Osteoblast (primary cell): ENCODE measurements at regions not wholly inside any gene's neighbourhood (a gene's known extent, or its start where the extent isn't known, plus 50 kb on each side); places are given as distances from the start of the nearest gene placed in this dataset.

Experiments used
- DNase-seq: peaks from one replicate; pipeline ENCODE4 v3.0.0; 2011; ENCODE audit warnings: low spot score, mixed read lengths; ENCODE audit not compliant: insufficient read length; ENCODE audit errors: missing footprints
- H2AFZ ChIP-seq: 2 replicates; pipeline ENCODE4 v1.6.0; 2011; ENCODE audit warnings: mild to moderate bottlenecking, low read length
- H3K27ac ChIP-seq: 2 replicates; pipeline ENCODE4 v1.5.1; 2011; ENCODE audit warnings: mild to moderate bottlenecking, low read depth, low read length, moderate library complexity
- H3K27me3 ChIP-seq: 2 replicates; pipeline ENCODE4 v1.6.0; 2012; ENCODE audit warnings: mild to moderate bottlenecking, control low read depth, inconsistent platforms, low read length, moderate library complexity; ENCODE audit not compliant: insufficient read depth
- H3K36me3 ChIP-seq: 2 replicates; pipeline ENCODE4 v1.5.1; 2011; ENCODE audit warnings: mild to moderate bottlenecking, low read length, control low read depth, moderate library complexity; ENCODE audit not compliant: insufficient read depth
- H3K4me1 ChIP-seq: 2 replicates; pipeline ENCODE4 v1.5.1; 2011; ENCODE audit warnings: mild to moderate bottlenecking, low read length, control low read depth, moderate library complexity; ENCODE audit not compliant: insufficient read depth
- H3K4me2 ChIP-seq: 2 replicates; pipeline ENCODE4 v1.6.0; 2011; ENCODE audit warnings: mild to moderate bottlenecking, low read length; ENCODE audit not compliant: insufficient read depth
- H3K4me3 ChIP-seq: fragments of 200-600 bp; sonication (generic); 3 replicates; pipeline ENCODE4 v1.5.1; 2012; ENCODE audit warnings: mild to moderate bottlenecking, low read length, inconsistent platforms; ENCODE audit not compliant: insufficient read depth
- H3K79me2 ChIP-seq: 2 replicates; pipeline ENCODE4 v1.6.0; 2012; ENCODE audit warnings: mild to moderate bottlenecking, low read length, control low read depth, inconsistent platforms; ENCODE audit not compliant: insufficient read depth
- H3K9me3 ChIP-seq: 2 replicates; pipeline ENCODE4 v1.5.1; 2011; ENCODE audit warnings: low read depth, low read length, control low read depth
- H4K20me1 ChIP-seq: 2 replicates; pipeline ENCODE4 v1.6.0; 2012; ENCODE audit warnings: mild to moderate bottlenecking, low read length, control low read depth; ENCODE audit not compliant: insufficient read depth
- CTCF ChIP-seq: IDR thresholded peaks from 2 replicates; pipeline ENCODE4 v1.5.1; 2011; ENCODE audit warnings: mild to moderate bottlenecking, low read depth, low read length, moderate library complexity; ENCODE audit errors: extremely low read depth

- Histone ChIP-seq H3K4me3 (no peak overlapping the region), H3K27ac (no peak overlapping the region), H3K79me2 (no peaks in the 10 kb centered on the region), H3K9me3 (no peaks in the 10 kb centered on the region), H3K4me2 (no peak overlapping the region), H2AFZ (no peak overlapping the region), H4K20me1 (no peaks in the 10 kb centered on the region), H3K4me1 (no peaks in the 10 kb centered on the region), H3K27me3 (no peaks in the 10 kb centered on the region), H3K36me3 (no peaks in the 10 kb centered on the region)
- no peak for TF ChIP-seq CTCF
- no peak for DNase-seq
These were observed 428.1 kb upstream of the NOX3 start for GRCh38 chr6:155883741-155884140.

GRCh38 chr6:155883334-155883731, 427.7 kb upstream of the NOX3 start:
- no peak overlapping the region for H3K27ac ChIP-seq
- H2AFZ ChIP-seq, result no peak overlapping the region
- no peak overlapping the region for H3K4me2 ChIP-seq
- no peak for TF ChIP-seq CTCF
- no peaks in the 10 kb centered on the region for H3K79me2 ChIP-seq
- H3K27me3 ChIP-seq, result no peaks in the 10 kb centered on the region
- no peaks in the 10 kb centered on the region for H3K36me3 ChIP-seq
- no peak for DNase-seq
- no peaks in the 10 kb centered on the region for H3K4me1 ChIP-seq
- H3K4me3 ChIP-seq, result no peak overlapping the region
- no peaks in the 10 kb centered on the region for H4K20me1 ChIP-seq
- H3K9me3 ChIP-seq, result no peaks in the 10 kb centered on the region

GRCh38 chr6:155882527-155883333, 427.1 kb upstream of the NOX3 start:
- H2AFZ ChIP-seq, result no peak overlapping the region
- no peaks in the 10 kb centered on the region for H3K4me1 ChIP-seq

More at GRCh38 chr6:155882527-155883333, 427.1 kb upstream of the NOX3 start:
- Histone ChIP-seq H3K27me3 (no peaks in the 10 kb centered on the region), H3K36me3 (no peaks in the 10 kb centered on the region), H4K20me1 (no peaks in the 10 kb centered on the region), H3K79me2 (no peaks in the 10 kb centered on the region), H3K4me2 (no peak overlapping the region), H3K9me3 (no peaks in the 10 kb centered on the region), H3K27ac (no peak overlapping the region), H3K4me3 (no peak overlapping the region)
- no peak for DNase-seq
- TF ChIP-seq CTCF, result no peak
